ENCODE measurements at regions not wholly inside any gene's neighbourhood (a gene's known extent, or its start where the extent isn't known, plus 50 kb on each side); places are given as distances from the start of the nearest gene placed in this dataset.
A peak's percentile ranks its signal among the peaks of the same experiment; 100 is the strongest.

GRCh38 chr3:187973977-187974870 is 179.7 kb upstream of the LPP start:
- no peak for DNase-seq (ENCODE audit: low read depth, low spot score)

DNA sequence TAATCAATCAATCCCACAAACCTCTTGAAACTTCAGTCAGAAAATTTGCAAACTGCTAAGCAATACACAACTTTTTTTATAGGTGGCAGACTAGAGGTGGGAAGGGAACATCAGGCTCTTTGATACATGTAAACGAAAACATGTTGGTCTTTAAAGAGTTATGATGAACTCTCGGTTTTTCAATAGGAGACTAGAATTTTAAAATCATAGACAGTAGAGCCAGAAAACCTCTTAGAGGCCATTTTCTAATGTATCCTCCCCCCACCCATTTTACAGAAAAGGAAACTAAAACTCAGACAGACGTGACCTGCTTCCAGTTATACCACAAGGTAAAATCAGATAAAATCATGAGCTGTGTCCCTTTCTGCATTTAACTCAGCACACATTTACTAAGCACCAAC is 179.1 kb upstream of the LPP start:
- no peak for DNase-seq (ENCODE audit: low read depth, low spot score)

DNA sequence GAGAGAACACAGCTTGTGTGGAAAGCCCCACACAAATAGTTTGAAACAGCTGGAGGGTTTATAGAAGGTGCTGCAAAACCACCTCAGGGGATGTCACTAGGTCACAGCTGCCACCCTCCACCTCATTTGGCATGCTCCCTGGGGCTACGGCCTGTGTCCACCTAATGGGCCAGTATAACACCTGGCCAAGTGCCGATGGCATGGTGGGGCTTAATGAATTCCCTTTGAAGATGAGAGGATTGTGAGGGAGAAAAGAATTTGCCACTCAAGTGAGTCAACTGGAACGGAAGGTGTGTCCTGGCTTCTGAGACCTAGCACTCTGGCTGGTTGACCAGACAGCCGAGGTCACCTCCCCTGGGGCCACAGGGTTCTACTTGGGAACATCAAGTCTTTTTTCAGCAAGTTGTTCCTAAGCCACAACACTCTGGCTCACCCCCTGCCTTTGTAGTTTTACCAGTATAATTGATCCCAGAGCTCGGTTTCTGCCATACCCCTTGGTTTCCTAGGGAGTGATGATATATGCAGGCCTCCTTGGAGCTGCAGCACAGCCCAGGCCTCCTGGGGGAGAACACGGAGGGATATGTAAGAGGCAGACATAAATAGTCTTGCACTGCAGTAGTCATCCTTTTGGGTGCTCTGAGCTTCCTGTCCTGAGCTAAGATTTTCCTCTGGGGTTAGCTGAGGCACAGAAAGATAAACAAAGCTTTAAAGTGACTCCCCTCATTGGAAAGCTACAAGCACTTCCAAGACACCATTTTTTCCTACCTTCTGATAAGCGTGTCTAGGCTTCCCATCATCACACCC is 178.2 kb upstream of the LPP start:
- no peak for DNase-seq (ENCODE audit: low read depth, low spot score)

DNA sequence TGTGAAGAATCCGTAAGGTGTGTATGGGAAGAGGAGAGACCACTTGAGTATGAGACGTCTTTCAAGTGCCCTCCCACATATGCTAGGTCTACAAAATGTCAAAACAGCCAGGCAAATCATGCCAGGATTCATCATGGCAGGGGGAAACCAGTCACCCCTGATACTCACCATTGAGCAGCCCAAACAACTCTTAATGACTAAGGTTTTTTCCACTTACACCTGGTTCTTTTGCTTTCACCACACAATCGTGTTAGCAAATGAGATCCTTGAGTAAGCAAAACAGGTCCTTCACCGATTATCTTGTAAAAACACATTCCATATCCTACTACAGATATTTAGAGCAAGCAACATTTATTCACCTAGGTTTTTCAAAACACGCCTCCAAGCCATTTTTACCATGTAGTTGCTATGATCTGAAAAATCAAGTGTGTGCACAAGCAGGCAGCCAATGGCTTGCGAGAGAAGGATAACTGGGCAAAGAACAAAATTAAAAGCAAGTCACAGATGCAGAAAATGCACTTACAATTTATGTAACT is 177.5 kb upstream of the LPP start:
- no peak for DNase-seq (ENCODE audit: low read depth, low spot score)

DNA sequence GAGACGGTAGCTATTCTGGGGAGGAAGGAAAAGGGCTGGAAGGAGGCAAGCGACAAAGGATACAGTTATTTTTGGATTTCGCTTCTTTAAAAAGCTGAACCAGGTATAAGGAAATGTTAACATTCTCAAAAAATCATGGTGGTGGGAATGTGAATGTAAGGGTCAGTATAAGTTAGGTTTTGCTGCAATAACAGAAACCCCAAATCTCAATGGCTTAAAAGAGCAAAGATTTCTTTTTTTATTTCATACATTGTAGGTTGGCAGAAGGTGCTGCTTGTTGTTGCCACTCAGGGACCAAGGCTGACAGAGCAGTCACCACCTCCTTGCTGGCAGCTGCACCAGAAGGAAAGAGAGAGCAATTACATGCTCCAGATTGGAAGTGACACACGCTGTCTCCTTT is 176.3 kb upstream of the LPP start:
- no peak for DNase-seq (ENCODE audit: low read depth, low spot score)

DNA sequence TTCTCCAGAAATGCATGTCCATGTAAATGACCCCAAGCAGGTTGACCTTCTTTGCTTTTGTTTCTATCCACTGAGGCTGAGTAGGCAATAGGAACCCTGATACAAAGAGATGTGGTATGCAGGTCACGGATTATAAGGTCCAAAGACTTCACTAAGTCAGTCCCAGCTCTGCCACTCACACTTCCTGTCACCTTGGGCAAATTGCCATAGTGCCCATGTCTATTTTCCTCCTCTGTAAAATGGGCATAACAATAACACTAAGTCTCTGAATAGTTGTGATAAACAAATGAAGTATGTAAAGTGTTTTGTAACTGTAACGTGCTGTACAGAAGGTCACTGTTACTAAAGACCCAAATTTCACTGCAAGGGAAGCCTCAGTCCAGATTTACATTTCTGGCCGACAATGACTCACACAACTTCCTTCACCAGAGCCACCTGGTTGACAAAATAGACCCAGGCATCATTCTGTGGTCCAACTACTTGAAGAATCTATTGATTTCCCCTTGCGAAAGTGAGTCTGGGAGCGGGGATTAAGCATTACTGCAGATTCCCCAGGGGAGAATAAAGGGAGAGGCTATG is 175.4 kb upstream of the LPP start:
- no peak for DNase-seq (ENCODE audit: low read depth, low spot score)

- no peak for DNase-seq (ENCODE audit: low read depth, low spot score)
Measured at GRCh38 chr3:187979564-187979963, 174.4 kb upstream of the LPP start.

DNA sequence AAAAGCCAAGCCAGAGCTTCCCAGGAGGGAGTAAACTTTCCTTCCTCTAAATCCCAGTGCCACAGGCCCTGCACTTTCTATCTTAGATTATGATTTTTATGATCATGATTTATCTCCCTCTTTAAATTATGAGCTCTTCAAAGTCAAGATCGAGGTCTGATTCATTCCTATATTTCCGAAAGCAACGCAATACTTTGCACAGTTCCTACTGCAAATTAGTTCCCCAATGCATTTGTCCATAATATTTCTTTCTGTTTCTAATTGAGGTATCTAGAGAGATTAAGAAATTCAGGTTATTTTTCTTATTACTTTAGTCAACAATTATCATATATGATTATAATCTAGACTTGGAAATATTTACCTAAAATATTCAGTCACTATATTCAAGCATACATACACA is 173.1 kb upstream of the LPP start:
- DNase-seq (ENCODE audit: low read depth, low spot score): no peak

- DNase-seq (ENCODE audit: low read depth, low spot score): no peak
Measured at GRCh38 chr3:187982142-187982541, 171.8 kb upstream of the LPP start.

DNA sequence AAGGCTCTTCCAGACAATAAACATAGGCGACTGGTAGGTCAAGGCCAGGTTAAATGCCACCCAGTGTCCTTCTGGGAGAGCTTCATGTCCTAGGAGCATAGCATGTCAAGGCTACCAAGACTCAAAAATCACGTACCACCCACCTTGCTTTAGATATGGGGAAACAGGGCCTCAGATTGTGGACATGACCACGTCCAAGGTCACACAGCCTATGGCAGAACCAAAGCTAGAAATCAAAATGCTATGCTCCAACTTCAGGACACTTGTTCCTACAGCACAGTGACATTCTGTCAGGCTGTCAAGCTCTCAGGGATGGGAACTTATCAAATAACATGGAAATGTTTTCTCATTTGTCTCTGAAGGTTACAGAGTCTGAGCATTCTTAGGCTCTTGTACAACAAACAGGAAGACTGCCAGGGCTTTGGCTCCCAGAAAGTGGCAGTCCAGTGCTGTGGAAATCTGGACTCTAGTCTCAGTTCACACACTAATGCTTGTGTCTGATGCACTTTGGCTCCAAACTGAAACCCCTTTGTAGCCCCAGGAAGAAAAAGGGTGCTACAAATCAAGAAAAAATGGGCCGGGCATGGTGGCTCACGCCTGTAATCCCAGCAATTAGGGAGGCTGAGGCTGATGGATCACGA is 170.4 kb upstream of the LPP start:
- DNase-seq (ENCODE audit: low read depth, low spot score): no peak

- no peak for DNase-seq (ENCODE audit: low read depth, low spot score)
Measured at GRCh38 chr3:187985647-187986046, 168.3 kb upstream of the LPP start.

DNA sequence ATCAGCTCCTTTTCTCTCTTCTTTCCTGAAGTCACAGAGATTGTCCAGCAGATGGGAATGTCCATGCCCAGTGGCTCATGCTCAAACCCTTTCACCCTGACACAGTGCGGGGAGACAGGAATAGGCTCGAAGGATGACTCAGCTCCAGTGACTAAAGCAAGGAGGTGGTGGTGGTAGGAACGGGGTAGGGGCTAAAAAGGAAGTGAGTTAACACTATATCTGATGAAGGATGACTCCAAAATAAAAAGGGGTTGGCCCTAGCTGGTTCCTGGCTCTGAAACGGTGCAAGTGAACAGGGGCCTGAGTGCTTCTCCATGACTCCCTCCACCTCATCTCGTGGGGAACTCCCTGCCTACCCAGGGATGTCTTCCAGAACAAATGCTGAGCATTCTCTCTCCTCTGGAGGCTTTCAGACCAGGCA is 167.4 kb upstream of the LPP start:
- peak; percentile 80 for DNase-seq (ENCODE audit: low read depth, low spot score)

- DNase-seq (ENCODE audit: low read depth, low spot score): no peak
Measured at GRCh38 chr3:187987187-187987586, 166.8 kb upstream of the LPP start.

GRCh38 chr3:187987924-187988323 is 166.0 kb upstream of the LPP start:
- no peak for DNase-seq (ENCODE audit: low read depth, low spot score)

DNA sequence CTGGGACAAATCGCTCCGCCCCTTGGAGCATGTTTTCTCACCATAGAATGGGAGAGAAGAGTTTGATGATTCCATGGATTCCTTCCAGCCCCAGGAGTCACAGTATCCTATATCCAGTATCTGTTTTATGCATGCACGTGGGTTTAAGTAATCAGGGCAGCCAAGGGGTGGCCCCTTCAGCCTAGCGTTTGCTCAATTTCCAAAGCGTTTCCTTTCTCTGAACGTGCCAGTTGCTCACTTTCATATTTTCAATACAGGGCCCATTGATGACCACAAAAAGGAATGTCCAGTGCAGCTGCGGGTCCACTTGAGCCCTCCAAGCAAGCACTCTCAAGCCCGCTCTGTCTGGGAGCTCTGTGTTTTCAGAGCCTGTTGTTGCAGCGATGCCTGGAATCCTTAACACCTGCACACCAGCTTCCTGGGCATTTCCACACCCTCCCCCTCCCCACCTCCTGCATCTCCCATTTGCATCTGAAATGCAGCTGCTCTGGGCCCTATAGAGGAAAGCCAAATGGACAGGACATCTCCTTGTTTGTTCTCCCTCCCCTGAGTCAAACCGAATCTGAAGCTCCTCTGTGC is 164.3 kb upstream of the LPP start:
- peak; percentile 31 for DNase-seq (ENCODE audit: low read depth, low spot score)

DNA sequence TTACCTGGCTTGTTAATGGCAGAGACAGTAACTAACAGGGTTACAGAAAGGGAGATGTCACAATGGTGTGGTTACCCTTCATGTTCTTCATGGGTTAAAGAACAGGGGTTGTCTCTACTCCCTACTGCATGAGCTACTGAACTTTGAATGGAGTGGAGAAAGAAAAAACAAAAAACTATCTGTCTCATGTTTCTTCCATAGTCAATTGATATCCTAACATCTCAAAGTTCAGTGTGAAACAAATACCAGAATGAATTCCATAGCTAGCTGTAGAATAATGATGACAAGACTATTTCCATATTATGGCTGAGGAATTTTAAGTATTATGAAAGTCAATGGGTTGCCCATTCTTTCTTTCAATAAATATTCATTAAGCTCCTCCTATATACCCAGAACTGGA is 161.3 kb upstream of the LPP start:
- DNase-seq (ENCODE audit: low read depth, low spot score): no peak

DNA sequence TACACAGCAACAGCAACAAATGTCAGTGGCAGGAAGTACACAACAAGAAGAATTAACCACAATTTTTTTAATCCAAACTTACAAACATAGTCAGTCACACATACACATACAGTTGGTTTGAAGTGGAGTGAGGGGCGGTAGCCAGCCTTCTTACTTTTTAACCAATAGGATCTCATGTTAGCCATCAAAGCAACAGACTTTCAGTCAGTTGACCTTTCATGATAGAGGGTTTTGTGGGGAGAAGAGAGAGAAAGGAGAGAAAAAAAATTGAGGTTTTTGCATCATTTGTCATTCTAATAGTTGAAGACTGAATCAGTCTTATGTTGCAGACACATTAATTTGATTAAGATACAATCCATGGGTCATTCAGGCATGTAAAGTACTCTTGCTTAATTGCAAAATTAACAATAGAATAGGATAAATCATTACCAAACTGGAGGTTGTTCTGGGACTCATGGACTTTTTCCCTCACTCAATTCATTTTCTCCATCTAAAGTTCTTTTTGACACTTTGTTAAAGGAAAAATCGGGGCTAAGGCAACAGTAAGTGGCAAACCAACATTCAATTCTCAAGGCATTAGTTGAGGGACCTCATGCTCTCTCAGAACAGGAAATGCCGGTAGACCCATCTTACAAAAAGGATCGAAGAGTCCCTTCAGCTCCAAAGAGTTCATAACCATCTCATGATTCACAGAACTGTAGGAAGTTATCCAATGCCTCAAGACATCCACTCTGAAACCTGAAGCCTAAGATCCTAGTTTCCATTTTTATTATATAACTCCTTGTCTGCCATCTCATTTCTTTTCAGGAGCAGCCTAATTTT is 159.5 kb upstream of the LPP start:
- DNase-seq (ENCODE audit: low read depth, low spot score): peak; percentile 41

GRCh38 chr3:187995043-187995400 is 158.9 kb upstream of the LPP start:
- no peak for DNase-seq (ENCODE audit: low read depth, low spot score)

- no peak for DNase-seq (ENCODE audit: low read depth, low spot score)
Measured at GRCh38 chr3:187995667-187996066, 158.3 kb upstream of the LPP start.

- DNase-seq (ENCODE audit: low read depth, low spot score): no peak
Measured at GRCh38 chr3:187996609-187997008, 157.3 kb upstream of the LPP start.

- DNase-seq (ENCODE audit: low read depth, low spot score): no peak
Measured at GRCh38 chr3:187997490-187997889, 156.5 kb upstream of the LPP start.
